Brain microvascular endothelial cell (primary cell): ENCODE measurements at regions not wholly inside any gene's neighbourhood (a gene's known extent, or its start where the extent isn't known, plus 50 kb on each side); places are given as distances from the start of the nearest gene placed in this dataset.

Source experiments
- DNase-seq: peaks from one replicate; pipeline ENCODE4 v3.0.0-alpha.2; 2020
- H3K27ac ChIP-seq: fragments of 250-450 bp; sonication (Bioruptor Pico); 2 replicates; pipeline ENCODE4 v1.5.1; 2020; ENCODE audit warnings: mild to moderate bottlenecking, moderate library complexity
- H3K27me3 ChIP-seq: fragments of 250-450 bp; sonication (Bioruptor Pico); replicated peaks from 2 replicates; pipeline ENCODE4 v1.5.1; 2020; ENCODE audit warnings: mild to moderate bottlenecking
- H3K36me3 ChIP-seq: fragments of 250-450 bp; sonication (Bioruptor Pico); replicated peaks from 2 replicates; pipeline ENCODE4 v1.5.1; 2020; ENCODE audit warnings: mild to moderate bottlenecking
- H3K4me3 ChIP-seq: 2 replicates; pipeline ENCODE4 v1.5.1; 2011; ENCODE audit warnings: low read depth, mild to moderate bottlenecking, control low read depth, low read length, moderate library complexity
- in situ Hi-C: cut with HindIII; loops from 2 replicates; pipeline ENCODE4 v1.10.0; 2017; ENCODE audit warnings: low sequenced_read_pairs, low pct_ligation_motif_present
- TF ChIP-seq, protein P1 (sequence below): IDR thresholded peaks from 2 replicates; pipeline ENCODE4 v1.5.1; 2011; ENCODE audit warnings: low read depth, mild to moderate bottlenecking, moderate library complexity, low read length, control low read depth, inconsistent platforms; ENCODE audit errors: missing control alignments

GRCh38 chr5:167488371-167488770 lies 803.1 kb upstream of the WWC1 start:
- in situ Hi-C loops: no loop called here
- Histone ChIP-seq H3K4me3 (no peak overlapping the region), H3K36me3 (no peaks in the 10 kb centered on the region), H3K27me3 (no peaks in the 10 kb centered on the region), H3K27ac (no peak overlapping the region)
- peak; percentile 18 for DNase-seq
- TF ChIP-seq, protein P1, sequence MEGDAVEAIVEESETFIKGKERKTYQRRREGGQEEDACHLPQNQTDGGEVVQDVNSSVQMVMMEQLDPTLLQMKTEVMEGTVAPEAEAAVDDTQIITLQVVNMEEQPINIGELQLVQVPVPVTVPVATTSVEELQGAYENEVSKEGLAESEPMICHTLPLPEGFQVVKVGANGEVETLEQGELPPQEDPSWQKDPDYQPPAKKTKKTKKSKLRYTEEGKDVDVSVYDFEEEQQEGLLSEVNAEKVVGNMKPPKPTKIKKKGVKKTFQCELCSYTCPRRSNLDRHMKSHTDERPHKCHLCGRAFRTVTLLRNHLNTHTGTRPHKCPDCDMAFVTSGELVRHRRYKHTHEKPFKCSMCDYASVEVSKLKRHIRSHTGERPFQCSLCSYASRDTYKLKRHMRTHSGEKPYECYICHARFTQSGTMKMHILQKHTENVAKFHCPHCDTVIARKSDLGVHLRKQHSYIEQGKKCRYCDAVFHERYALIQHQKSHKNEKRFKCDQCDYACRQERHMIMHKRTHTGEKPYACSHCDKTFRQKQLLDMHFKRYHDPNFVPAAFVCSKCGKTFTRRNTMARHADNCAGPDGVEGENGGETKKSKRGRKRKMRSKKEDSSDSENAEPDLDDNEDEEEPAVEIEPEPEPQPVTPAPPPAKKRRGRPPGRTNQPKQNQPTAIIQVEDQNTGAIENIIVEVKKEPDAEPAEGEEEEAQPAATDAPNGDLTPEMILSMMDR: no peak

GRCh38 chr5:167489202-167489601 lies 802.2 kb upstream of the WWC1 start:
- Histone ChIP-seq H3K27ac (no peak overlapping the region), H3K36me3 (no peaks in the 10 kb centered on the region), H3K4me3 (no peak overlapping the region), H3K27me3 (no peaks in the 10 kb centered on the region)
- in situ Hi-C loops: no loop called here
- DNase-seq: peak; percentile 25
- TF ChIP-seq, protein P1: no peak

DNA sequence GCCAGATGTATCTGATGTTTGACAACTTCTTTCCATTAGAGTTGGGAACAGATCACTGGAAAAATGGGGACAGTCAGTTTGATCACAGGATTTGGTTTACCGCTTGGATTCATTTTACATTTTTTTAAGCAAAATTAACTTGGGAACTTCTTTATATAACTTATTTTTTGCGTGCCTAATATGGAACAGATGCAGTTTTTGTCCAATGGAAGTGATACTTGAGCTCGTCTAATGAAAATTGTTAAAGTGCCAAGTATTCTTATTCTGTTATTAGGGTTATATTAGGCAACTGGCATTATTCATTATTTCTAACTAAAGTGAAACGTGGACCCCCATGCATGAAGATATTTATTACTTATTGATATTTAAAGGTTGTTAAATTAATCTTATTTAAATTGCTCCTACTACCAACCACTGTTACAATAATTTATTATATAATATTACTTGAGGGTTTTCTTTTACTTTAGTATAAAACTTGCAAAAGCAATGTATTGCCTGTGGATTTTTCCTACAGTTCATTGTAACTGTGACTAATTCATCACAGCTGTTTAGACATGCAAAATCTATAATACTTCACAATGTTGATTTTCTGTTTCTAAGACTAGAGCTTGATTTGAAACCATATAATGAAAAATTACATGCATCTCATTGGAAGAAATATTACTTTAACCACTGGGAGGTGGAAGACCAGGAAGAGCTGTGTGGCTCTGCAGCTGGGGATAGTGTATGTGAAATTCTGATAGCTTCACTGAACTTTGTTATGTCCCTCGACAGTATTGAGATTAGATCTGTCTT lies 787.3 kb upstream of the WWC1 start:
- in situ Hi-C loops: no loop called here
- Histone ChIP-seq H3K36me3 (no peaks in the 10 kb centered on the region), H3K27ac (no peak overlapping the region), H3K4me3 (no peak overlapping the region), H3K27me3 (no peaks in the 10 kb centered on the region)
- DNase-seq: no peak
- TF ChIP-seq, protein P1: no peak

DNA sequence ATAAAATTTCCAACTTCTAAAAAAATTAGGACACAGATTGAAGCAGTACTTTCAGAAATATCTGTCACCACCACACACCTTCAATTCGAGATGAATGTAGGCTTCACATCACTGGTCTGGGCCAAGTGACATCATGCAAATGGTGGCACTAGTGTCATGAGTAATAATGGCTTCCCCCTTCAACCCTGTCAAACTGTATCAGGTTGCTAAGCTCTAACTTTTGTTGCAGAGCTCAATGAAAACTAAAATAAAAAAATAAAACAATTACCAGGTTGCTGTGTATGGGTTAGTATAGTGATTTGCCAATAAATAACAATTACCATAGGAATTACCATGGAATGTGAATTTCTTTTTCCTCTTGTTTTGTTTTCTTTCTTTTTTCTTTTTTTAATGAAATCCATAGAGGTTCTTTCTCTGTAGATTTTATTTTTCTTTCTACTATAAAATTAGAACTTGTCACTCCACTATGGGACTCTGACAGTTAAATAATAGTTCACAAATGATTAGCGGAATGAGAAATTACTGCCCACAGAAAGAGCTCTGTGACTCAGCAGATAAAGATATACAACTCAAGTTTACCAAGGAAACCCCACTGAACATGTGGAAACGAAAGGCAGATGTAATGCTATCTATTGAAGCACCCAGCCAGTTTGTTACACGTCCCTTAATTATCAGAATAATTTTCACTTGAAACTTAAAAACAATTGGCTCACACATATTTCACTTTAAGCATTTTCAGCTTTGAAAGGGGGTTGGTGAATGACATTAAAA lies 783.8 kb upstream of the WWC1 start:
- in situ Hi-C loops: no loop called here
- no peak for DNase-seq
- Histone ChIP-seq H3K36me3 (no peaks in the 10 kb centered on the region), H3K27ac (no peak overlapping the region), H3K27me3 (no peaks in the 10 kb centered on the region), H3K4me3 (no peak overlapping the region)
- TF ChIP-seq, protein P1: no peak

DNA sequence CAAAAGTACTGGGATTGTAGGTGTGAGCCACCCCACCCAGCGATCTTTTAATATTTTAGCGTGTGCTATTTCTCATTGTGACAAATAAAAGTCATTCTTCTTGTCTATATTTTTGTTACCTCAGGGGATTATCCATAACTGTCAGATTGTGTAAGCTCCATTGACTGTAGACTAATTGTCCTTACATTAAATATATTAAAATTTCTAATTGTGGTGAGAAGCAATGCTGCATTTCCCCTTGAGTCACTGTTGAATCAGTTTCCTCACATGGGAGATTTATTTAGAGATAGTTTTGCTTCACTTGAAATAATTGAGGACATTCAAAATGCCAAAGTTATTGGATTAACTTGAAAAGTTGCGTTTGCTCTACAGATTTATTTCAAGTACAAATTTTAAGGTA lies 782.4 kb upstream of the WWC1 start:
- H3K27ac ChIP-seq: no peak overlapping the region
- H3K4me3 ChIP-seq: no peak overlapping the region
- TF ChIP-seq, protein P1: no peak
- in situ Hi-C loops: no loop called here
- H3K27me3 ChIP-seq: no peaks in the 10 kb centered on the region
- DNase-seq: no peak
- no peaks in the 10 kb centered on the region for H3K36me3 ChIP-seq
